ENCODE measurements at regions not wholly inside any gene's neighbourhood (a gene's known extent, or its start where the extent isn't known, plus 50 kb on each side); places are given as distances from the start of the nearest gene placed in this dataset.

- no peak for TF ChIP-seq EZH2phosphoT487 (IDR thresholded peaks at IDR 0.05)
- TF ChIP-seq CTCF (IDR thresholded peaks at IDR 0.05) = no peak
- TF ChIP-seq EZH2 (IDR thresholded peaks at IDR 0.05) = no peak
These were observed 734.6 kb downstream of the TLR4 start for GRCh38 chr9:118438810-118439209.
